Transverse colon (tissue), 4 donors: ENCODE measurements at regions not wholly inside any gene's neighbourhood (a gene's known extent, or its start where the extent isn't known, plus 50 kb on each side); places are given as distances from the start of the nearest gene placed in this dataset.
"Not testable (repeated sequence)": the region's sequence is repeated elsewhere in the genome, so short reads cannot be mapped to it uniquely, and the experiment has no call there.

Experiments
- DNase-seq: peaks from one replicate; pipeline ENCODE4 v3.0.0-alpha.2; 2019
- H3K27ac ChIP-seq, 4 donors: fragments of 200-600 bp; sonication (generic); 2 replicates each; pipeline ENCODE4 v1.5.1; 2016 to 2018; ENCODE audit warnings: inconsistent platforms in 4 of 4
- H3K27me3 ChIP-seq: fragments of 200-600 bp; sonication (generic); 2 replicates; pipeline ENCODE4 v1.5.1; 2017; ENCODE audit warnings: inconsistent platforms
- H3K36me3 ChIP-seq, 4 donors: fragments of 200-600 bp; sonication (generic); 2 replicates each; pipeline ENCODE4 v1.5.1; 2017 to 2019; ENCODE audit warnings: inconsistent platforms in 4 of 4
- H3K4me1 ChIP-seq, 4 donors: fragments of 200-600 bp; sonication (generic); 2 replicates each; pipeline ENCODE4 v1.5.1; 2017 to 2020; ENCODE audit warnings: inconsistent platforms in 4 of 4
- H3K4me3 ChIP-seq, 4 donors: fragments of 200-600 bp; sonication (generic); 1 replicate in 1 of 4; 2 replicates in 3 of 4; pipeline versions ENCODE4 v1.5.1 to v1.6.1; 2017 to 2019; ENCODE audit warnings: inconsistent platforms in 4 of 4
- H3K9me3 ChIP-seq, 2 donors: fragments of 200-600 bp; sonication (generic); 2 replicates each; pipeline ENCODE4 v1.5.1; 2017 to 2019; ENCODE audit warnings: inconsistent platforms in 2 of 2
- CTCF ChIP-seq, 5 experiments: fragments of 200-600 bp in 3 of 5; fragments of 450-650 bp in 2 of 5; sonication (generic) in 3 of 5; IDR thresholded peaks; 1 replicate in 2 of 5; 2 replicates in 3 of 5; pipeline ENCODE4 v1.5.1; 2016 to 2017; ENCODE audit warnings: antibody characterized with exemption in 5 of 5, inconsistent platforms in 3 of 5, mild to moderate bottlenecking in 2 of 5, moderate library complexity in 1 of 5
- EP300 ChIP-seq: sonication (generic); formaldehyde crosslinking; IDR thresholded peaks from one replicate; pipeline ENCODE4 v1.6.1; 2017; ENCODE audit warnings: antibody characterized with exemption, low read depth
- POLR2A ChIP-seq: fragments of 450-650 bp; IDR thresholded peaks from one replicate; pipeline ENCODE4 v1.6.1; 2016; ENCODE audit warnings: antibody characterized with exemption, mild to moderate bottlenecking, moderate library complexity
- POLR2AphosphoS5 ChIP-seq, 3 donors: sonication (generic); formaldehyde crosslinking; IDR thresholded peaks; one replicate each; pipeline ENCODE4 v1.6.1; 2016; ENCODE audit warnings: antibody characterized with exemption in 3 of 3
- WGBS, 2 donors: methylation state at CpG; one replicate each; pipeline ENCODE4 v1.1.5; 2018; ENCODE audit warnings: low coverage in 1 of 2; 5-methylcytosine and 5-hydroxymethylcytosine counted together
- in situ Hi-C, 4 donors: fragments of 200-750 bp; cut with MboI; loops; one replicate each; pipeline versions ENCODE4 v1.15.0 to v1.15.1; 2017; ENCODE audit warnings: low sequenced_read_pairs in 3 of 4, low pct_ligation_motif_present in 1 of 4, low pct_unique_long_range_greater_than_20kb in 1 of 4
- intact Hi-C: fragments of 100-400 bp; cut with DNase I; formaldehyde crosslinking; loops from one replicate; pipeline ENCODE4 v1.15.1; 2023; ENCODE audit warnings: low total_unique reads

GRCh38 chr12:5173511-5174011 lies 129.9 kb downstream of the KCNA5 start:
- Histone ChIP-seq H3K27me3 (no peaks in the 10 kb centered on the region), H3K27ac (no peak overlapping the region), H3K4me1 (no peaks in the 10 kb centered on the region), H3K4me3 (no peak overlapping the region), H3K36me3 (no peaks in the 10 kb centered on the region), H3K9me3 (no peaks in the 10 kb centered on the region)
- DNase-seq, result no peak
- TF ChIP-seq CTCF (IDR thresholded peaks at IDR 0.05) (no peak), POLR2A (no peak), POLR2AphosphoS5 (IDR thresholded peaks at IDR 0.05) (no peak), EP300 (no peak)
- WGBS, 2 donors, result 62 to 83% methylated on average over 2 to 10 of the region's 10 CpGs
- in situ Hi-C loops, result loop anchor here in 1 of 4 donors (25.0 kb wide), 1 partner anchor 614 kb away; no protein-coding TSS in a partner anchor
- intact Hi-C loops, result loop anchor here (5.0 kb wide), 1 partner anchor 269 kb away; no protein-coding TSS in a partner anchor

GRCh38 chr12:5175415-5175814 lies 131.7 kb downstream of the KCNA5 start:
- H3K9me3 ChIP-seq, intact Hi-C loops, H3K27me3 ChIP-seq, H3K36me3 ChIP-seq, H3K4me3 ChIP-seq, H3K4me1 ChIP-seq, DNase-seq, H3K27ac ChIP-seq: not testable (repeated sequence)
- WGBS, 2 donors, result 71 to 90% methylated on average over 2 of the region's 2 CpGs
- in situ Hi-C loops, result loop anchor here in 2 of 4 donors (25.0 kb wide), 1 partner anchor 262 kb away; the partner anchor contains the start of gene NTF3 (in 2 of the 2)

GRCh38 chr12:5176036-5176435 lies 132.4 kb downstream of the KCNA5 start:
- TF ChIP-seq POLR2AphosphoS5 (IDR thresholded peaks at IDR 0.05) (no peak), CTCF (IDR thresholded peaks at IDR 0.05) (no peak), EP300 (no peak), POLR2A (no peak)
- in situ Hi-C loops, result loop anchor here in 2 of 4 donors (25.0 kb wide), 1 partner anchor 261 kb away; the partner anchor contains the start of gene NTF3 (in 2 of the 2)
- intact Hi-C loops, result no loop called here
- no peaks in the 10 kb centered on the region for H3K36me3 ChIP-seq
- H3K4me1 ChIP-seq, result no peaks in the 10 kb centered on the region
- no peaks in the 10 kb centered on the region for H3K9me3 ChIP-seq
- WGBS, 2 donors, result 100% methylated on average over 2 of the region's 2 CpGs
- H3K4me3 ChIP-seq, result no peak overlapping the region
- H3K27me3 ChIP-seq, result no peaks in the 10 kb centered on the region
- DNase-seq, result no peak
- H3K27ac ChIP-seq, result no peak overlapping the region

GRCh38 chr12:5177096-5177495 lies 133.4 kb downstream of the KCNA5 start:
- Histone ChIP-seq H3K4me3 (no peak overlapping the region), H3K9me3 (no peaks in the 10 kb centered on the region), H3K36me3 (no peaks in the 10 kb centered on the region), H3K4me1 (no peaks in the 10 kb centered on the region), H3K27me3 (no peaks in the 10 kb centered on the region), H3K27ac (no peak overlapping the region)
- in situ Hi-C loops, result loop anchor here in 2 of 4 donors (25.0 kb wide), 1 partner anchor 260 kb away; the partner anchor contains the start of gene NTF3 (in 2 of the 2)
- DNase-seq, result no peak
- TF ChIP-seq EP300, result no peak
- TF ChIP-seq POLR2A, result no peak
- no peak for TF ChIP-seq CTCF (IDR thresholded peaks at IDR 0.05)
- no peak for TF ChIP-seq POLR2AphosphoS5 (IDR thresholded peaks at IDR 0.05)
- 44% methylated on average over 3 of the region's 3 CpGs; no CpG with 5 or more reads in 1 of the 2 donors for WGBS, 2 donors
- intact Hi-C loops, result no loop called here

- Histone ChIP-seq H3K27ac (no peak overlapping the region), H3K27me3 (no peaks in the 10 kb centered on the region), H3K36me3 (no peaks in the 10 kb centered on the region), H3K4me3 (no peak overlapping the region), H3K9me3 (no peaks in the 10 kb centered on the region), H3K4me1 (no peaks in the 10 kb centered on the region)
- no peak for DNase-seq
- in situ Hi-C loops (loop anchor here in 2 of 4 donors (25.0 kb wide), 1 partner anchor 260 kb away; the partner anchor contains the start of gene NTF3 (in 2 of the 2)), intact Hi-C loops (no loop called here)
- TF ChIP-seq CTCF (IDR thresholded peaks at IDR 0.05) (no peak), EP300 (no peak), POLR2AphosphoS5 (IDR thresholded peaks at IDR 0.05) (no peak), POLR2A (no peak)
- 83 to 85% methylated on average over 2 of the region's 2 CpGs for WGBS, 2 donors
These were observed 134.1 kb downstream of the KCNA5 start for GRCh38 chr12:5177731-5178130.
